IgD-negative memory B cell (primary cell): ENCODE measurements at regions not wholly inside any gene's neighbourhood (a gene's known extent, or its start where the extent isn't known, plus 50 kb on each side); places are given as distances from the start of the nearest gene placed in this dataset.

Experiments
- H3K27ac Mint-ChIP-seq, 3 donors: one replicate each; pipeline ENCODE4 v1.8.0; 2020 to 2022; ENCODE audit warnings: mild to moderate bottlenecking in 3 of 3, mixed read lengths in 3 of 3, moderate library complexity in 1 of 3
- H3K27me3 Mint-ChIP-seq: one replicate; pipeline ENCODE4 v1.8.0; 2021; ENCODE audit warnings: mixed read lengths
- H3K36me3 Mint-ChIP-seq: one replicate; pipeline ENCODE4 v1.8.0; 2020; ENCODE audit warnings: mild to moderate bottlenecking, mixed read lengths
- H3K4me1 Mint-ChIP-seq, 3 donors: one replicate each; pipeline ENCODE4 v1.8.0; 2020 to 2022; ENCODE audit warnings: mixed read lengths in 3 of 3, mild to moderate bottlenecking in 1 of 3
- H3K4me3 Mint-ChIP-seq, 4 donors: one replicate each; pipeline ENCODE4 v1.8.0; 2020 to 2022; ENCODE audit warnings: mild to moderate bottlenecking in 4 of 4, mixed read lengths in 4 of 4, moderate library complexity in 3 of 4
- H3K9me3 Mint-ChIP-seq, 3 donors: one replicate each; pipeline ENCODE4 v1.8.0; 2020 to 2021; ENCODE audit warnings: mixed read lengths in 3 of 3, mild to moderate bottlenecking in 1 of 3

DNA sequence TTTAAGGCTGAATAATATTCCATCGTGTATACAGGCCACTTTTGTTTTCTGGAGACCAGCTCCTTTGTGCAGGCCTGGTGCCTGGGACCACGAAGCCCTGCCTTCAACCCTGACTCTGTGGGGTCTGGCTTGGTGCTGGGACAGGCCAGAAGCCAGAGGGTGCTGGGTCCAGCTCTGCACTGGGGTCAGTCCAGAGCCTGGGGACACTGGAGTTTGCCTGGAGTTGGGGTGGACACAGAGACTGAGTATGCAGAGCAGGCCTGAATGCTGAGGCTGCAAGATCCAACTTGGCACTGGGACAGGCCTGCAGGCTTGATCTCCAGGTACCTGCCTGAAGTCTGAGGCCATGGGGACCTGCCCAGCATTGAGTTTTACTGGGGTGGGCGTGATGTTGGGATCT, 558.8 kb upstream of the CNTNAP2 start:
- H3K27me3 Mint-ChIP-seq: no peaks in the 10 kb centered on the region
- peaks cover 2% of the 10 kb centered on the region for H3K36me3 Mint-ChIP-seq

DNA sequence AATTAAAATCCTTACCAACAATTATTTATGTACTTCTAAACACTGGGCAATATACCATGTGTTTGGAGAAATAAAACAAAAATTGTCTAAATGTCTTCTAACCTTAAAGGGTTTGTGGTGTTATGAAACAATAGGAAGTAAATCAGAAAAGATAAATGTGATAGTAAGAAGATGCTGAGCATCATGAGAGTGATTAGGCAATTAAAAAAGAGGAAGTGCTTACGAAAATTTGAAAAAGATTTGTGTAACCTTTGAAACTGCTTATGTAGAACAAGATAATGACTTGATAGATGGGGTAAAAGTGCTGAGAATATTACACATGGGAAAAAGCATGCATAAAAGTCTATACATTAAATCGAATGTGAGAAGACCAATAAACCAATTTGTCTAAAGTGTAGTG, 573.4 kb upstream of the CNTNAP2 start:
- Mint-ChIP-seq H3K4me3 (no peak overlapping the region), H3K27ac (no peak overlapping the region), H3K36me3 (no peaks in the 10 kb centered on the region), H3K9me3 (peaks cover 0 to 2% (median 0%) of the 10 kb centered on the region in 3 donors), H3K4me1 (no peaks in the 10 kb centered on the region), H3K27me3 (no peaks in the 10 kb centered on the region)

More for the DNA sequence above, 558.8 kb upstream of the CNTNAP2 start:
- H3K4me1 Mint-ChIP-seq: no peaks in the 10 kb centered on the region
- H3K9me3 Mint-ChIP-seq: peaks cover 0 to 3% (median 2%) of the 10 kb centered on the region in 3 donors
- H3K4me3 Mint-ChIP-seq: no peak overlapping the region
- no peak overlapping the region for H3K27ac Mint-ChIP-seq

DNA sequence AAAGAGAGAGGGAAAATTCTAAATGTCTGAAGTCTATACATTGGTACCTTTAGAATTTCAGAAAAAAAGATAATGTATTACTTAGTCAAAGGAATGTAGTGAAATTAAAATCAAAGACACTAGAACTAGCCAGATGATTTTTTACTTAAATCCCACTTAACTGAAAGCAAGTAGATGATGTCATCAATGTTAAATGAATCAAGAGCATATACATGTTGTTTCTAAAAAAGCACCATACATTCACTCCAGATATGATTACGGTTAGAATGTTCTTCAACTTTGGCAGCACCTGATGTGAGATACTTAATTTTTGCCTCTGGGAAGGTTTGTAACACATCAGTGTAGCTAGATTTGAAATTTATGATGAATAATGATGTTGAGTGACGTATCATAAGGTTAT, 576.7 kb upstream of the CNTNAP2 start:
- H3K4me1 Mint-ChIP-seq: no peaks in the 10 kb centered on the region
- no peaks in the 10 kb centered on the region for H3K36me3 Mint-ChIP-seq
- no peak overlapping the region for H3K27ac Mint-ChIP-seq
- no peak overlapping the region for H3K4me3 Mint-ChIP-seq
- peaks cover 0 to 5% (median 2%) of the 10 kb centered on the region in 3 donors for H3K9me3 Mint-ChIP-seq
- H3K27me3 Mint-ChIP-seq: no peaks in the 10 kb centered on the region

DNA sequence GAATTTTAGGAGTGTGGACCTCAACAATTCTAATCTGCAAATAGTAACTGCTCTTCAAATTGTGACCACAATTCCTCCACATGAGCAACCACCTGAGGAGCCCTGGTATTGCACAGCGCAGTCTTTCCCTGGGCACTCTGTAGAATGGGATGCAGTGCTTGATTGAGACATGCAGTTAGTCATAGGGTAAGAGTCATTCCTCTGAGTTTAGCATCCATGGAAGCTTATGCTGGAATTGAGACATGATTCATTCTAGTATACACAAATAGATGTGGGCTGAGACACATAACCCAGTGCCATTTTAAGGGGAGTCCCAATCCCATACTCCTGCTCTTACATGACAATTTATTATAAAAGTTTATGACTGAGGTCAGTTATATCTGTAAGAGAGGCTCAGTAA, 582.3 kb upstream of the CNTNAP2 start:
- peaks cover 0 to 8% (median 2%) of the 10 kb centered on the region in 3 donors for H3K9me3 Mint-ChIP-seq
- H3K4me1 Mint-ChIP-seq: no peaks in the 10 kb centered on the region
- H3K27ac Mint-ChIP-seq: no peak overlapping the region
- no peak overlapping the region for H3K4me3 Mint-ChIP-seq
- no peaks in the 10 kb centered on the region for H3K36me3 Mint-ChIP-seq
- no peaks in the 10 kb centered on the region for H3K27me3 Mint-ChIP-seq

DNA sequence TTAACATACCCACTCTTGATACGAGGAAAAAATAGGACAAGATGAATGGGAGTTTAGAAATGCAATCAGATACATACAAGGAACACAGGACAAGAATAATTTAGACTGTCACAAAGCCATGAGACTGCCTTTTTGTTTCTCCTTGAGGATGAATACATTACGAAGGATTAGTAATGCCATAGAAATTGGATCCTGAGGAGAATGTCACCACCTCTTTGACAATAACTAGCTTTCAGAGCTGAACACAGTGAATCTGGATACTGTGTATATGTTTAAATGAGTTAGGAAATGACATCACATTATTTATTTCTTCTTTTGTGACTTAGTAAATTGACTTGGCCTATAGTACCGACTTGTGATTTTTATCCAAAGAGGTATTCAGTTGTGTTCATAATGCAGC, 596.3 kb upstream of the CNTNAP2 start:
- Mint-ChIP-seq H3K27me3 (no peaks in the 10 kb centered on the region), H3K4me3 (no peak overlapping the region), H3K27ac (no peak overlapping the region), H3K4me1 (no peaks in the 10 kb centered on the region), H3K9me3 (peaks cover 0 to 2% (median 0%) of the 10 kb centered on the region in 3 donors), H3K36me3 (no peaks in the 10 kb centered on the region)

DNA sequence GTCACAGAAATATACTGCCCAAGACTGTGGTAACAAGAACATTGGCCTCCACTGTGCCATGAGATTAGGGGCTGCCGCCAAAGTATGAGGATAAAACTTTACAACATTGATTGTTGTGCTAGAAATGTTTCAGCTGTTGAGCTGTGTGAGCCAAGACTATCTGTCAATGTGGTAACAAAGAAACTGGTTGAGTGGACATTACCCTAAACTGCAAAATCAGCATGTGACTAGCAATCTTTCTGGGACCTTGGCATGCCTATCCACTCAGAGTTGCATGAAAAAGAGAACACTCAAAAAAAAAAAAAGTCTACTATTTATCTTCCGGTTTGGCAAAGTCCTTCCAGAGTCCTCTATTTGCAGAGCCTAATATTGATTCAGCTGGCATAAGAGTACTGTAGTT, 605.6 kb upstream of the CNTNAP2 start:
- Mint-ChIP-seq H3K36me3 (no peaks in the 10 kb centered on the region), H3K4me1 (no peaks in the 10 kb centered on the region), H3K27ac (no peak overlapping the region), H3K4me3 (no peak overlapping the region), H3K9me3 (peaks cover 3 to 22% (median 3%) of the 10 kb centered on the region in 3 donors), H3K27me3 (no peaks in the 10 kb centered on the region)

DNA sequence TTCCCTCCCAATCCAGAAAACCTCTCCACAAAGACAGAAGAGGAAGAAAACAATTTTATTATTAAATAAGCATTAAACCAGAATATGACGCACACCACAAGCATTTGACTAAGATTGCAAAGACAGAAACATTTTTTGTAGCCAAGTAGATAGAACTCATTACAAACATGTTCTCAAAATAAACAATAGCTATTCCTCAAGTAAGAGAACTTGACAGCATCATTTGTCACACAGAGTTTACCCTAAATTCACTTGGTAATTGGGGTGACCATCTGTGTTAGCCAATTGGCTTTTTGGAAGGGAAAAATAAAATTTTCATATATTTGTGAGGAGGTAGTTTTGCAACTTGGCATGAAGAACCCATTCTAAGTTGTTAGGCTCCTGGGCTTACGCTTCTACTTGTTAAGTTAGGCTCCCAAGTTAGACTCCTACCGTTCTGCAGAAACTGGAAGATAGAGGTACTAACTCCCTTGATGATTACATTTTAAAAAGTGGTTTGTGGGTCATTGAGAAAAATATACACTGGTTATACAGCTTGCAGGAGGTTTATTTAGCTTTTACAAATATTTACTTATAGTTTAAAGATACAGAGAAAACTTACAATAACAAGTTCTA, 618.6 kb upstream of the CNTNAP2 start:
- Mint-ChIP-seq H3K9me3 (peaks cover 2 to 10% (median 4%) of the 10 kb centered on the region in 3 donors), H3K4me1 (no peaks in the 10 kb centered on the region), H3K4me3 (no peak overlapping the region), H3K27me3 (no peaks in the 10 kb centered on the region), H3K27ac (no peak overlapping the region), H3K36me3 (no peaks in the 10 kb centered on the region)

DNA sequence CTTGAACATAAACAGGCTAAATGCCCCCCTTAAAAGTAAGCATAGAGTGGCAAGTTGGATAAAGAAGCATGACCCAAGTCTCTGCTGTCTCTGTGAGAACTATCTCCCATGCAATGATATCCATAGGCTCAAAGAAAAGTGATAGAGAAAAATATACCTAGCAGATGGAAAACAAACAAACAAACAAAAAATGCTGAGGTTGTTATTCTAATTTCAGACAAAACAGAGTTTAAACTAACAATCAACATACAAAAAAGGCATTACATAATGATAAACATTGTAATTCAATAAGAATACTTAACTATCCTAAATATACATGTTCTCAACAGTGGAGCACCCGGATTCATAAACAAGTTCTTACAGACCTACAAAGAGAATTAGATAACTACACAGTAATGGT, 626.2 kb upstream of the CNTNAP2 start:
- Mint-ChIP-seq H3K9me3 (peaks cover 8 to 20% (median 11%) of the 10 kb centered on the region in 3 donors), H3K27me3 (no peaks in the 10 kb centered on the region), H3K27ac (no peak overlapping the region), H3K4me3 (no peak overlapping the region), H3K36me3 (no peaks in the 10 kb centered on the region), H3K4me1 (no peaks in the 10 kb centered on the region)

DNA sequence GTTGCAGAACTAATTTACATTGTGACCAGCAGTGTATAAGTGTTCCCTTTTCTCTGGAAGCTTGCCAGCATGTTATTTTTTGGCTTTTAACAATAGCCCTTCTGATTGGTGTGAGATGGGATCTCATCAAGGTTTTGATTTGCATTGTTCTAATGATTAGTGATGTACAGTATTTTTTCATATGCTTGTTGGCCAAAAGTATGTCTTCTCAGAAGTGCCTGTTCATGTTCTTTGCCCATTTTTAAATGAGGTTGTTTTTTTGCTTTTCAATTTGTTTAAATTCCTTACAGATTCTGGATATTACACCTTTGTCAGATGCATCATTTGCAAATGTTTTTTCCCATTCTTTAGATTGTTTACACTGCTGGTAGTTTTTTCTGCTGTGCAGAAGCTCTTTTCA, 627.0 kb upstream of the CNTNAP2 start:
- no peaks in the 10 kb centered on the region for H3K36me3 Mint-ChIP-seq
- no peak overlapping the region for H3K4me3 Mint-ChIP-seq
- no peak overlapping the region for H3K27ac Mint-ChIP-seq
- peaks cover 8 to 16% (median 11%) of the 10 kb centered on the region in 3 donors for H3K9me3 Mint-ChIP-seq
- H3K27me3 Mint-ChIP-seq: no peaks in the 10 kb centered on the region
- H3K4me1 Mint-ChIP-seq: no peaks in the 10 kb centered on the region

DNA sequence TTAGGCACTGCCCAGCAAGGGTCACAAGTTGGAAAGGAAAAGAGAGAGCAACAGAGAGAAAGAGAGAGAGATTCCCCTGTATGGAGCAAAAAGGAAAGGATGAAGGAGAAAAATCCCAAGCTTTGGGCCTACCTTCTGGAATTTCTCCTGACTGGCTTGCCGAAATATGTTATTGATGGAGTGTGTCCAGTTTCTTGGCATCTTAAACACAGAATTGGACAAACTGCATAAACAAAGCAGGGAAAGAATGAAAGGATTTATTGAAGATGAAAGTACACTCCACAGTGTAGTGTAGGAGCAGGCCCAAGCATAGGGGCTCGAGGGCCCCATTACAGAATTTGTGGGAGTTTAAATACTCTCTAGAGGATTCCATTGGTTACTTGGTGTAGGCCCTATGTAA, 627.8 kb upstream of the CNTNAP2 start:
- Mint-ChIP-seq H3K27me3 (no peaks in the 10 kb centered on the region), H3K4me3 (no peak overlapping the region), H3K9me3 (peaks cover 6 to 10% (median 9%) of the 10 kb centered on the region in 3 donors), H3K36me3 (no peaks in the 10 kb centered on the region), H3K27ac (no peak overlapping the region), H3K4me1 (no peaks in the 10 kb centered on the region)

DNA sequence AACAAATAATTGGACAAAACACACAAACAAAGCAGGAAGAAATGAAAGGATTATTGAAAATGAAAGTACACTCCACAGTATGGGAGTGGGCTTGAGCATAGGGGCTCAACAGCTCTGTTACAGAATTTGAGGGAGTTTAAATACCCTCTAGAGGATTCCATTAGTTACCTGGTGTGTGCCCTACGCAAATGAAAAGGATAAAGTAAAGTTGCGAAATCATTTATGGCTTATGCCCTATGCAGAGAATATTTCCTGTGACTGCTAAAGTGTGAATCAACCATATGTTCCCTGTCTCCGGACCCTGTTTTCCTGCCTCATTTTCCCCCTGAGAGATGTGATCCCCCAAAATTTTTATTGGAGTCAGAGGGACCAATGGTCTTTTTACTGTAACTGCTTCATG, 634.6 kb upstream of the CNTNAP2 start:
- Mint-ChIP-seq H3K36me3 (no peaks in the 10 kb centered on the region), H3K4me3 (no peak overlapping the region), H3K4me1 (no peaks in the 10 kb centered on the region), H3K9me3 (peaks cover 0 to 3% (median 1%) of the 10 kb centered on the region in 3 donors), H3K27me3 (no peaks in the 10 kb centered on the region), H3K27ac (no peak overlapping the region)

DNA sequence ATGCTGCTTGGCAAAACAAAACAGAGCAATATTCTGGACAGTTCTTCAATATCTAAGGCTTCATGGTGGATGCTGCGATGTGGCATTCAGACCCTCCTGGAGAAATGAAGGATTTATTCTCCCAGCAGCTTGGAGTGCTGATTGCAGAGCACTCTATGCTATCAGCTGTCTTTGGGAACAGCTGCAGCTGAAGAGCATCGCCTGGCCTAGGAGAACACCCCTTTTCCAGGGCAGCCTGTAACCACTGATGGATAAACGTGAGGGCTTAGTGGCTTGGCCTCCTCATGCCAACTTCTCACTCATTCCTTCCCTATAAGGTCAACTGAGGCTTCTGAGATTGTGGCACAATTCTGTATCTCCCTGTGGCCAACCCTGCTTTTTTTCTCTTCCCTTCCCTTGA, 638.1 kb upstream of the CNTNAP2 start:
- Mint-ChIP-seq H3K27me3 (no peaks in the 10 kb centered on the region), H3K4me3 (peak overlapping the region in 1 of 4 donors; percentile 6), H3K9me3 (peaks cover 4 to 9% (median 4%) of the 10 kb centered on the region in 3 donors), H3K27ac (no peak overlapping the region), H3K36me3 (no peaks in the 10 kb centered on the region), H3K4me1 (no peaks in the 10 kb centered on the region)

DNA sequence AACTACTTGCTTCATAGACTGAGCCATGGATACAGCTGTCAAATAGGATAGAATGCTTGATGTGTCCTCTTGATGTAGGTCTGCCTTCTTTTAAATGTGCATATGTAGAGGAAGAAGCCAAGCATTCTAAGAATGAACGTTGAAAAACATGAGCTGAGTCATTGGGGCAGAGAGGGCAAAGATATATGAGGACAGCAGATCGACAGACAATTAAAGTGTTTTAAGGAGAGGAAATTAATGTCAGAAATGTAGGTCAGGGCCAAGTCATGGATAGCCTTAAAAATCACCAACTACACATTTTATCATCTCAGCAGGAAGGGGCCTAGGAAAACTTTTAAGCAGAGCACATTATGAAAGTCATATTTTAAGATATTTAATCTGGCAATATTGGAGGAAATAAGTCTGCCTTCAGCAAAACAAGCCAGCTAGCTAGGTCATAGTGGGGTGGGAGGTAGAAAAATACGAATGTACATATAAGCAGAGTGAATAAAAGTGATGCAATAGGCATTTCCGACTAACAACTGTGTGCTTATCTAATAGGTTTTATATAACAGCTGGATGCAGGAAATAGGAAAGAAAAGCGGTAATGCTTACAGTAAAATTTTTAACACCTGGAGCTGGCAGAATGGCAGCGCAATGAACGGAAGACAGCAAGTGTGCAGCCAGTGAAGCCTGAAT, 638.3 kb upstream of the TPK1 start:
- Mint-ChIP-seq H3K9me3 (peaks cover 4 to 12% (median 6%) of the 10 kb centered on the region in 3 donors), H3K27me3 (no peaks in the 10 kb centered on the region), H3K27ac (no peak overlapping the region), H3K4me3 (no peak overlapping the region), H3K36me3 (no peaks in the 10 kb centered on the region), H3K4me1 (no peaks in the 10 kb centered on the region)

DNA sequence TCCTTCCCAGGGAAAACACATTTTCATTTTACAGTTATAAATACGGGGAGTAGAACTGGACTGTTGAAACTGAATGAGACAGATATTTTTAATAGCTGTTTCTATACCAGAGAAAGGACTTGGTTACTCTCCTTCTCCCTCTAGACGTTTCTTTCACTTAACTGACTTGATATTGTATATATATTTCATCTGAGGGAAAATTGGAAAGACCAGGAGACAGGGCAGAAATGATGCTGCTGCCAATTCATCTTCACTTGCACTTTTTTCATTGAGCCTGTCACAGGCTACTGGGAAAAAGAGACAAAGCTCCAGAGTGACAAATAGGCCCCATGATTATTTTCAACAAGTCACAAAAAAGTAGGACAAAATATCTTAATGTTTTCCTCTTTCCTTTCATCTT, 636.0 kb upstream of the TPK1 start:
- H3K27ac Mint-ChIP-seq: no peak overlapping the region
- H3K4me1 Mint-ChIP-seq: no peaks in the 10 kb centered on the region
- no peaks in the 10 kb centered on the region for H3K36me3 Mint-ChIP-seq
- no peaks in the 10 kb centered on the region for H3K27me3 Mint-ChIP-seq
- H3K4me3 Mint-ChIP-seq: no peak overlapping the region
- H3K9me3 Mint-ChIP-seq: peaks cover 6 to 17% (median 7%) of the 10 kb centered on the region in 3 donors

DNA sequence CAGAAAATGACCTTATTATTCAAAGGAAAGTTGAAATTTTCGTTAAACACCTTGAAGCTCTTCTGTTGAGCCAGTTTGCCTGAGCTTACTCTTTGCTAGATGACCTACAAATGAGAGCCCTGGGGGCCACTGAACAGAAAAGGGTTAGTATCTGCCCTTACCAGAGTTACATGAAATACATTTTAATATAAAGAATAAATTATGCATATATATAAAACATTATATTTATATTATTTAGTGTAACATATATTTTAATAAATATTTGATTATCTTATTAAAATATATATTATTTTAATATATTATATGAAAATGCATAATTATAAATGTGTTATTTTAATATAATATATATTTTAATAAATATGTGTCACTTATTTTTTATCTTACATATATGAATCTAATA, 628.4 kb upstream of the TPK1 start:
- Mint-ChIP-seq H3K4me3 (no peak overlapping the region), H3K9me3 (peaks cover 0 to 15% (median 4%) of the 10 kb centered on the region in 3 donors), H3K36me3 (no peaks in the 10 kb centered on the region), H3K27ac (no peak overlapping the region), H3K4me1 (no peaks in the 10 kb centered on the region), H3K27me3 (no peaks in the 10 kb centered on the region)

DNA sequence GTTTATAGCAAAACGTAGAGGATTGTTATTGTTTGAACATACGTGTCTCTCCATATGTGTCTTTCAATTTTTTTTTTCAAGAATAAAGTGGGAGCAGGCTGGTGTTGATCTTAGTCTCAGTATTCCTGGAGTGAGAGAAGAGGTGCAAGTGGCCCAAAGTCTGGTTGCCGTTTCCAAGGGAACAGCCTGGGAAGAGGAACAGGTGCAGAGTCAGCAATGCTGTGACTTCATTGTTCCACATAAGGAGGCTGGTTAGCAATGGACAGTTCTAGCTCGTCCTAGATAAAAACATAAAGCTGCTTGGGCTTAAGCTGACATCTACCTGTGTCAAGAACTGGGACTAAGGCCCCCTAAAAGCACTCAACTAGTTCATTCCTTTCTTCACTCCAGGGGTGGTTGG, 626.6 kb upstream of the TPK1 start:
- Mint-ChIP-seq H3K27ac (no peak overlapping the region), H3K9me3 (peaks cover 0 to 12% (median 4%) of the 10 kb centered on the region in 3 donors), H3K36me3 (no peaks in the 10 kb centered on the region), H3K4me1 (no peaks in the 10 kb centered on the region), H3K4me3 (no peak overlapping the region), H3K27me3 (no peaks in the 10 kb centered on the region)
